ENCODE measurements at regions not wholly inside any gene's neighbourhood (a gene's known extent, or its start where the extent isn't known, plus 50 kb on each side); places are given as distances from the start of the nearest gene placed in this dataset.

GRCh38 chrX:15167826-15168225 lies 102.1 kb downstream of the ASB9 start:
- TF ChIP-seq CTCF (conservative IDR thresholded peaks at IDR 0.05 in 1 of 2, IDR thresholded peaks at IDR 0.05 in 1 of 2; ENCODE audit: low read depth in 1 of 2, low read length in 2 of 2) (no peak), EZH2 (IDR thresholded peaks at IDR 0.05; ENCODE audit: low read length, missing control alignments) (no peak)

All from fibroblast of lung (primary cell).